BJ (cell line): ENCODE measurements at regions not wholly inside any gene's neighbourhood (a gene's known extent, or its start where the extent isn't known, plus 50 kb on each side); places are given as distances from the start of the nearest gene placed in this dataset.
A peak's percentile ranks its signal among the peaks of the same experiment; 100 is the strongest.
"Not testable (repeated sequence)": the region's sequence is repeated elsewhere in the genome, so short reads cannot be mapped to it uniquely, and the experiment has no call there.

Experiments used
- CTCF ChIA-PET: fragments of 350-600 bp; formaldehyde crosslinking; extraction: SDS; loops from one replicate; lab custom pipeline; 2021; ENCODE audit warnings: antibody characterized with exemption, inconsistent platforms; lab: Yijun Ruan, JAX
- POLR2A ChIA-PET: fragments of 300-600 bp; sonication (Branson Sonifier 250); formaldehyde crosslinking; extraction: SDS; loops from one replicate; lab custom pipeline; 2021; ENCODE audit warnings: antibody characterized with exemption; lab: Charles Lee
- DNase-seq: peaks from one replicate; pipeline ENCODE4 v3.0.0-alpha.2; 2011; ENCODE audit warnings: low read depth
- H3K27me3 ChIP-seq: 2 replicates; pipeline ENCODE4 v1.6.0; 2011; ENCODE audit warnings: low read length; ENCODE audit not compliant: control insufficient read depth, insufficient read depth
- H3K36me3 ChIP-seq: 2 replicates; pipeline ENCODE4 v1.5.1; 2011; ENCODE audit warnings: low read length; ENCODE audit not compliant: control insufficient read depth, insufficient read depth
- H3K4me3 ChIP-seq: 2 replicates; pipeline ENCODE4 v1.5.1; 2011; ENCODE audit warnings: low read depth, mild to moderate bottlenecking, control low read depth, low read length
- CTCF ChIP-seq: IDR thresholded peaks from 2 replicates; pipeline ENCODE4 v1.5.1; 2011; ENCODE audit warnings: low read depth, mild to moderate bottlenecking, control low read depth, inconsistent platforms, low read length, moderate library complexity; ENCODE audit not compliant: insufficient read depth

GRCh38 chr1:209196140-209196539, 387.4 kb upstream of the CAMK1G start:
- ChIA-PET POLR2A (no interaction called here), CTCF (interaction anchor here (1.9 kb wide), 1 partner anchor 11 kb away, joined by 8 read pairs; no protein-coding TSS in a partner anchor)
- Histone ChIP-seq H3K36me3 (no peaks in the 10 kb centered on the region), H3K27me3 (no peaks in the 10 kb centered on the region), H3K4me3 (no peak overlapping the region)
- TF ChIP-seq CTCF = no peak
- DNase-seq = no peak

GRCh38 chr1:209198961-209199750, 384.4 kb upstream of the CAMK1G start:
- ChIA-PET POLR2A (no interaction called here), CTCF (interaction anchor here (0.6 to 1.2 kb wide), 2 partner anchors 8 to 141 kb away, joined by 3 to 5 read pairs; no protein-coding TSS in a partner anchor)
- no peak overlapping the region for H3K4me3 ChIP-seq
- no peaks in the 10 kb centered on the region for H3K36me3 ChIP-seq
- no peak for DNase-seq
- H3K27me3 ChIP-seq = no peaks in the 10 kb centered on the region
- no peak for TF ChIP-seq CTCF

GRCh38 chr1:209199822-209200221, 383.7 kb upstream of the CAMK1G start:
- TF ChIP-seq CTCF = no peak
- CTCF ChIA-PET = no interaction called here
- POLR2A ChIA-PET = no interaction called here

GRCh38 chr1:209202321-209202720, 381.2 kb upstream of the CAMK1G start:
- H3K27me3 ChIP-seq, POLR2A ChIA-PET, H3K36me3 ChIP-seq, DNase-seq, H3K4me3 ChIP-seq: not testable (repeated sequence)
- CTCF ChIA-PET = interaction anchor here (0.7 to 2.7 kb wide), 13 partner anchors 8 to 366 kb away, joined by 3 to 18 read pairs (median 6); no protein-coding TSS in a partner anchor

More at GRCh38 chr1:209199822-209200221, 383.7 kb upstream of the CAMK1G start:
- H3K27me3 ChIP-seq = peaks cover under 1% of the 10 kb centered on the region; the same call in 1 of the 2 replicates
- no peak overlapping the region for H3K4me3 ChIP-seq
- H3K36me3 ChIP-seq = no peaks in the 10 kb centered on the region
- DNase-seq = no peak

GRCh38 chr1:209202830-209203532, 380.5 kb upstream of the CAMK1G start:
- no peak for DNase-seq
- CTCF ChIA-PET = interaction anchor here (0.7 to 2.7 kb wide), 23 partner anchors 8 to 554 kb away, joined by 3 to 18 read pairs (median 4); no protein-coding TSS in a partner anchor
- TF ChIP-seq CTCF = peak; percentile 78
- Histone ChIP-seq H3K4me3 (no peak overlapping the region), H3K27me3 (peaks cover 2% of the 10 kb centered on the region; the same call in 1 of the 2 replicates), H3K36me3 (no peaks in the 10 kb centered on the region)
- POLR2A ChIA-PET = interaction anchor here (0.6 kb wide), 1 partner anchor 337 kb away, joined by 3 read pairs; no protein-coding TSS in a partner anchor
